NCI-H1436 treated with DMSO at 0.1 percent for 48 hours (cell line): ENCODE measurements at regions not wholly inside any gene's neighbourhood (a gene's known extent, or its start where the extent isn't known, plus 50 kb on each side); places are given as distances from the start of the nearest gene placed in this dataset.

ENCODE experiments used
- DNase-seq: peaks from one replicate; lab custom pipeline; 2025; lab: John Stamatoyannopoulos, UW

GRCh38 chr1:219773110-219773509 is 155.2 kb downstream of the SLC30A10 start:
- DNase-seq = no peak

GRCh38 chr1:219772265-219773036 is 155.9 kb downstream of the SLC30A10 start:
- DNase-seq = no peak

GRCh38 chr1:219771080-219771479 is 157.3 kb downstream of the SLC30A10 start:
- no peak for DNase-seq

GRCh38 chr1:219763321-219763720 is 150.4 kb upstream of the ZC3H11B start:
- no peak for DNase-seq

GRCh38 chr1:219761208-219761860 is 148.4 kb upstream of the ZC3H11B start:
- no peak for DNase-seq

GRCh38 chr1:219759095-219759494 is 146.2 kb upstream of the ZC3H11B start:
- no peak for DNase-seq

- DNase-seq = no peak
Observed at GRCh38 chr1:219757890-219758289, 145.0 kb upstream of the ZC3H11B start.

- no peak for DNase-seq
Observed at GRCh38 chr1:219755234-219755633, 142.3 kb upstream of the ZC3H11B start.

GRCh38 chr1:219754767-219755166 is 141.9 kb upstream of the ZC3H11B start:
- DNase-seq = no peak

GRCh38 chr1:219753914-219754313 is 141.0 kb upstream of the ZC3H11B start:
- DNase-seq = no peak

GRCh38 chr1:219752645-219753044 is 139.7 kb upstream of the ZC3H11B start:
- DNase-seq = no peak

- no peak for DNase-seq
Observed at GRCh38 chr1:219751870-219752507, 139.1 kb upstream of the ZC3H11B start.

GRCh38 chr1:219749370-219749769 is 136.5 kb upstream of the ZC3H11B start:
- DNase-seq = no peak

- DNase-seq = no peak
Observed at GRCh38 chr1:219746141-219746540, 133.2 kb upstream of the ZC3H11B start.

GRCh38 chr1:219744652-219745469 is 132.0 kb upstream of the ZC3H11B start:
- no peak for DNase-seq

- no peak for DNase-seq
Observed at GRCh38 chr1:219741011-219741970, 128.4 kb upstream of the ZC3H11B start.

- no peak for DNase-seq
Observed at GRCh38 chr1:219733511-219734174, 120.7 kb upstream of the ZC3H11B start.

GRCh38 chr1:219732814-219733491 is 120.0 kb upstream of the ZC3H11B start:
- no peak for DNase-seq

- no peak for DNase-seq
Observed at GRCh38 chr1:219731771-219732170, 118.9 kb upstream of the ZC3H11B start.
